Cardiac fibroblast (primary cell): ENCODE measurements at regions not wholly inside any gene's neighbourhood (a gene's known extent, or its start where the extent isn't known, plus 50 kb on each side); places are given as distances from the start of the nearest gene placed in this dataset.

Source experiments
- DNase-seq, 2 donors: peaks; one replicate each; pipeline versions ENCODE4 v3.0.0 to v3.0.0-alpha.2; 2010; ENCODE audit warnings: low read depth in 2 of 2
- H3K4me3 ChIP-seq, 2 donors: replicated peaks in 1 of 2; 1 replicate in 1 of 2; 2 replicates in 1 of 2; pipeline ENCODE4 v1.5.1; 2011; ENCODE audit warnings: low read depth in 2 of 2, low read length in 2 of 2, mild to moderate bottlenecking in 2 of 2, moderate library complexity in 1 of 2
- CTCF ChIP-seq: IDR thresholded peaks from one replicate; pipeline ENCODE4 v1.5.1; 2011; ENCODE audit warnings: low read depth, mild to moderate bottlenecking, low read length, inconsistent platforms

GRCh38 chr20:60507087-60507694 lies 549.0 kb downstream of the CDH26 start:
- H3K4me3 ChIP-seq: no peak overlapping the region
- no peak for DNase-seq
- no peak for TF ChIP-seq CTCF

GRCh38 chr20:60509407-60509806 lies 551.2 kb downstream of the CDH26 start:
- DNase-seq: no peak
- TF ChIP-seq CTCF: no peak
- no peak overlapping the region for H3K4me3 ChIP-seq

- no peak for DNase-seq
- H3K4me3 ChIP-seq: no peak overlapping the region
- no peak for TF ChIP-seq CTCF
Measured at GRCh38 chr20:60510356-60510755, 552.1 kb downstream of the CDH26 start.

GRCh38 chr20:60512443-60512842 lies 554.2 kb downstream of the CDH26 start:
- TF ChIP-seq CTCF: no peak
- peak; percentile 2 to 37 for DNase-seq
- no peak overlapping the region for H3K4me3 ChIP-seq

- no peak overlapping the region for H3K4me3 ChIP-seq
- no peak for TF ChIP-seq CTCF
- no peak for DNase-seq
Measured at GRCh38 chr20:60513141-60513540, 554.9 kb downstream of the CDH26 start.

- H3K4me3 ChIP-seq: no peak overlapping the region
- no peak for TF ChIP-seq CTCF
- no peak for DNase-seq
Measured at GRCh38 chr20:60516442-60516841, 558.2 kb downstream of the CDH26 start.

- no peak for TF ChIP-seq CTCF
- no peak for DNase-seq
- no peak overlapping the region for H3K4me3 ChIP-seq
Measured at GRCh38 chr20:60518022-60518421, 559.8 kb downstream of the CDH26 start.
